ENCODE measurements at regions not wholly inside any gene's neighbourhood (a gene's known extent, or its start where the extent isn't known, plus 50 kb on each side); places are given as distances from the start of the nearest gene placed in this dataset.

GRCh38 chr4:151573945-151574344 is 165.0 kb downstream of the FHIP1A start:
- no peak for DNase-seq (ENCODE audit: extremely low spot score)
- POLR2A ChIA-PET = no interaction called here
- CTCF ChIA-PET = interaction anchor here (1.0 to 1.2 kb wide), 2 partner anchors 10 to 34 kb away, joined by 3 read pairs; no protein-coding TSS in a partner anchor
- no peak for TF ChIP-seq CTCF (IDR thresholded peaks at IDR 0.05; ENCODE audit: control extremely low read depth, extremely low read depth, low read depth, missing control alignments)

DNA sequence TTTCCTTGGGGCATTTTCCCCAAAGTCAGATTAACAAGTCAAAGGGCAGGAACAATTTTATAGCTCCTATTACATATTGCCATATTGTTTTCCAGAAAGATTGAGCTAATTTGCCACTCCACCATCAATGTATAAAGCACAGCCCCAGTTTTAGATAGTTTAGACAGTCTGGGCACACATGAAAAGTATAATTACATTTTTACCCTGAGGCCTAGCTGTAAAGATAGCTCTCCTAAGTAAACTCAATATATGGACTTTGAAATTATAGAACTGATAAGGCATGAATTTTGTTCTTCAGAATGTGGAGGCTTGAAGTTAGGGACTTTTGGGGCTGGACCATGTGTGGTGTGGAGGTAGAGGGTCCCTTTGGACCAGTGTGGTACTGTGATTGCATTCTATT is 166.0 kb downstream of the FHIP1A start:
- no peak for TF ChIP-seq CTCF (IDR thresholded peaks at IDR 0.05; ENCODE audit: control extremely low read depth, extremely low read depth, low read depth, missing control alignments)
- ChIA-PET POLR2A (no interaction called here), CTCF (interaction anchor here (1.0 to 1.2 kb wide), 2 partner anchors 9 to 35 kb away, joined by 3 read pairs; no protein-coding TSS in a partner anchor)
- DNase-seq (ENCODE audit: extremely low spot score) = no peak

DNA sequence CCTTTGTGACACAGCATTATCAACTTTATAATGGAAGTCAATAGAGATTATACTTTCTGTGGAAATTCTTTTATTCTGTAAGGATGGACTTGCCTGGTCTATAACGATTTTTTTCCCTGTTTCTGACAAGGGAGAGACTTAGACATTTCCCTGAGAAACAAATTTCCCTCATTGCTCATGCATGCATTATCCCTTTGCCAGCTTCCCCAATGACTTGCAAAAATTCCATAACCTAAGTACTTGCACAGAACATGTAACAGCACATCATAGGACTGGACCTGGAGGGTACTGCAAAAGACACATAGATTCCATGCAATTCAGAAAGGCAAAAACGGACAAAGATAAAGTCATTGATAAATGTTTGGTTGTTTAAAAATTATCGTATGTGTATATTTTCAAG is 166.7 kb downstream of the FHIP1A start:
- no peak for DNase-seq (ENCODE audit: extremely low spot score)
- ChIA-PET POLR2A (no interaction called here), CTCF (interaction anchor here (1.4 kb wide), 1 partner anchor 13 kb away, joined by 3 read pairs; no protein-coding TSS in a partner anchor)
- no peak for TF ChIP-seq CTCF (IDR thresholded peaks at IDR 0.05; ENCODE audit: control extremely low read depth, extremely low read depth, low read depth, missing control alignments)

DNA sequence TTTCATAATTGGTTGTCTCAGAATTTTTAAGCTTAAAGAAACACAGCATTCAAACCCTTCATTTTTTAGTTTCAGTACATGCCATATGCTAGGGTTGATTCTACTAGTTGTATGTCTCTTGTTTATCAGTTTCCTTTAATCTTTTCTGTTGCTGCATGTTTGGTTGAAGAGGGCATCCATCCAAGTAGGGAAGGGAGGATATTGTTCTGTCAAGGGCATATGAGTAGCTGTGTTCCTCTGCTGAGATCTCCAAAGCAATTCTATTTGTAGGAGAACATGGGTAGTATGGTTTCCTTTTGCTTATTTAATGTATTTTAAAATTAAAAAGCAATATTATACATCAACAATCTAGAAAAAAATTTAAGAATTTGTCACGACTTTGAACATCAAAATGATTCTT is 167.7 kb downstream of the FHIP1A start:
- ChIA-PET CTCF (interaction anchor here (1.4 to 2.7 kb wide), 2 partner anchors 10 to 12 kb away, joined by 3 to 8 read pairs; no protein-coding TSS in a partner anchor), POLR2A (no interaction called here)
- TF ChIP-seq CTCF (IDR thresholded peaks at IDR 0.05; ENCODE audit: control extremely low read depth, extremely low read depth, low read depth, missing control alignments) = no peak
- DNase-seq (ENCODE audit: extremely low spot score) = no peak

- TF ChIP-seq CTCF (IDR thresholded peaks at IDR 0.05; ENCODE audit: control extremely low read depth, extremely low read depth, low read depth, missing control alignments) = no peak
- no peak for DNase-seq (ENCODE audit: extremely low spot score)
- CTCF ChIA-PET = no interaction called here
- POLR2A ChIA-PET = no interaction called here
Measured at GRCh38 chr4:151581570-151581969, 172.6 kb downstream of the FHIP1A start.

GRCh38 chr4:151582098-151582497 is 173.1 kb downstream of the FHIP1A start:
- TF ChIP-seq CTCF (IDR thresholded peaks at IDR 0.05; ENCODE audit: control extremely low read depth, extremely low read depth, low read depth, missing control alignments) = no peak
- ChIA-PET POLR2A (no interaction called here), CTCF (no interaction called here)
- DNase-seq (ENCODE audit: extremely low spot score) = no peak
